ENCODE measurements at regions not wholly inside any gene's neighbourhood (a gene's known extent, or its start where the extent isn't known, plus 50 kb on each side); places are given as distances from the start of the nearest gene placed in this dataset.
"Not testable (repeated sequence)": the region's sequence is repeated elsewhere in the genome, so short reads cannot be mapped to it uniquely, and the experiment has no call there.

DNA sequence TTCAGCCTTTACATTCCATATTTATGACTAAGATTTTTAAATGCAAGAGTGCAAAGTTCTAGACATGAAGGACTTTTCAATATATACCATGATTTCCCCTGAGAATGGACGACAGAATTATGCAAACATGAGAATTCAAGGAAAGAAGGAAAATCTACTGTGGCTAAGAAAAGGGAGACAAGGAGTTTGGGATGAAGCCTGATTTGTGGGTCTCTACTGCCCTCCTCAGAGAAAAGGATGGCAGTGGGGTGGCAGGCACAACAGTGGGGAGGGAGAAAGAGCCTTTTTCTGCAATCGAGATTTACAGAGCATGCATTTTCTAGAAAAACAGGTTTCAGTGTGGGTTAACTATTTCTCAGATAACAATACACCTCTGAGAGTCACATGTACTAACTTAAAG is 466.9 kb upstream of the NRSN1 start:
- no peak overlapping the region for H3K27ac ChIP-seq
- no peak overlapping the region for H3K4me3 ChIP-seq
- TF ChIP-seq EZH2 (IDR thresholded peaks at IDR 0.05) (no peak), FOXP2 (optimal IDR thresholded peaks at IDR 0.05; ENCODE audit: control extremely low read depth, extremely low read length, insufficient read depth) (no peak)
- H3K36me3 ChIP-seq (ENCODE audit: insufficient read depth, low read length), result no peaks in the 10 kb centered on the region
- no peaks in the 10 kb centered on the region for H3K9me3 ChIP-seq (ENCODE audit: low read depth, low read length)
- H3K9ac ChIP-seq (ENCODE audit: insufficient read length), result no peak overlapping the region
- DNase-seq (ENCODE audit: low read depth, low spot score), result no peak

DNA sequence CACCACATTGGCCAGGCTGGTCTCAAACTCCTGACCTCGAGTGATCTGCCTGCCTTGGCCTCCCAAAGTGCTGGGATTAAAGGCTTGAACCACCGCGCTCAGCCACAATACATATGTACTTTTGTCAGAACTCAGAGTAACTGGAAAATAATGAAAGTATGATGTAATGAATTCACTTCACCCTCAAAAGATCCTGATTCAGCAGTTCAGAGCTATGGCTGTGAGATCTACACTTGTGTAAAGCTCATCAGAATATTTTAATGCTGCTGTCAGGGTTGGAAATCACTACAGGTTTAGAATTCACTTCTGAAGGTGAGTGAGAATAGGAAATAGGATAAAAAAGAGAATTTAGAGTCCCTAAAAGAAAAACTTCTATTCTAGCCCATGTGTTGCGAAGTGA is 464.5 kb upstream of the NRSN1 start:
- Histone ChIP-seq H3K27ac (no peak overlapping the region), H3K4me3 (no peak overlapping the region), H3K9me3 (ENCODE audit: low read depth, low read length) (no peaks in the 10 kb centered on the region), H3K9ac (ENCODE audit: insufficient read length) (no peak overlapping the region), H3K36me3 (ENCODE audit: insufficient read depth, low read length) (no peaks in the 10 kb centered on the region)
- TF ChIP-seq EZH2 (IDR thresholded peaks at IDR 0.05), result no peak
- no peak for TF ChIP-seq POLR2AphosphoS5 (IDR thresholded peaks at IDR 0.05; ENCODE audit: borderline replicate concordance, low read depth, low read length)
- TF ChIP-seq FOXP2 (optimal IDR thresholded peaks at IDR 0.05; ENCODE audit: control extremely low read depth, extremely low read length, insufficient read depth), result no peak
- DNase-seq (ENCODE audit: low read depth, low spot score), result no peak

DNA sequence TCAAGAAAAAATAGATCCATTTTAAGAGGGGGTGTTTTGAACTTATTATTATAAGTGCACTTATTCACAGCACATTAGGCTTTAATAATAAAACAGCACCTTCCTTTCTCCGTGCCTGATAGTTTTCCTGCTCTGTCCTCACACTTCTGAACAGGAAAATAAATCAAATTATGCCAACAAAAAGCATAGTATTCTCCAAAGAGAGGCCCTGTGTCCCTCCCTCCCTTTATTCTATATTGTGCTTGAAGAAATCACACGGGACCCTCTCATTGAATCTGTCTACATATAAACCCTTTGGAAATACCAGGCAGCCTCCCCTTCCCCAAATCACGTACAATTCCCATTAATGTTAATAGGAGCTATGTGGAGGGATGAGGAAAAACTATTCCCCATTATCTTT is 462.9 kb upstream of the NRSN1 start:
- no peak overlapping the region for H3K4me3 ChIP-seq
- H3K9me3 ChIP-seq (ENCODE audit: low read depth, low read length), result no peaks in the 10 kb centered on the region
- TF ChIP-seq EZH2 (IDR thresholded peaks at IDR 0.05) (no peak), FOXP2 (optimal IDR thresholded peaks at IDR 0.05; ENCODE audit: control extremely low read depth, extremely low read length, insufficient read depth) (no peak), POLR2AphosphoS5 (IDR thresholded peaks at IDR 0.05; ENCODE audit: borderline replicate concordance, low read depth, low read length) (no peak)
- no peak for DNase-seq (ENCODE audit: low read depth, low spot score)
- no peaks in the 10 kb centered on the region for H3K36me3 ChIP-seq (ENCODE audit: insufficient read depth, low read length)
- no peak overlapping the region for H3K27ac ChIP-seq
- H3K9ac ChIP-seq (ENCODE audit: insufficient read length), result no peak overlapping the region

DNA sequence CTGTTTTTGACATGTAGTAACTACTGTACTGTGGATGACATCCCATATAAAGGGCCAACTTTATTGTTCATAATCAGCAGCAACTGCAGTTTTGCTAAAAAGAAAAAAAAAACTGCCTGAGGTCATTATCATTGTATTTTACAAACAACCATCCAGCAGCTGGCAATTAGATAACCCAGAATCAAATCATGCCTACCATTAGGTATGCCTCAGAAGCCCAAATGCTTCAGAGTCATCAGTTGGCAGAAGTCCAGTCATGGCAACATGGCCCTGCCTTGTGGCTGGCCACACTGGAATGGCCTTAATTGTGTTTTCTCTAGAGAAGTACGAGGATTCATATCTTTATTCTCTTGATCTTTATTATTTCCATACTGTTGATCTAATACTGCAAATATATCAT is 462.4 kb upstream of the NRSN1 start:
- no peak overlapping the region for H3K9ac ChIP-seq (ENCODE audit: insufficient read length)
- no peak overlapping the region for H3K27ac ChIP-seq
- no peak overlapping the region for H3K4me3 ChIP-seq
- no peaks in the 10 kb centered on the region for H3K9me3 ChIP-seq (ENCODE audit: low read depth, low read length)
- no peak for TF ChIP-seq POLR2AphosphoS5 (IDR thresholded peaks at IDR 0.05; ENCODE audit: borderline replicate concordance, low read depth, low read length)
- no peak for TF ChIP-seq FOXP2 (optimal IDR thresholded peaks at IDR 0.05; ENCODE audit: control extremely low read depth, extremely low read length, insufficient read depth)
- no peak for TF ChIP-seq EZH2 (IDR thresholded peaks at IDR 0.05)
- no peaks in the 10 kb centered on the region for H3K36me3 ChIP-seq (ENCODE audit: insufficient read depth, low read length)
- DNase-seq (ENCODE audit: low read depth, low spot score), result no peak

DNA sequence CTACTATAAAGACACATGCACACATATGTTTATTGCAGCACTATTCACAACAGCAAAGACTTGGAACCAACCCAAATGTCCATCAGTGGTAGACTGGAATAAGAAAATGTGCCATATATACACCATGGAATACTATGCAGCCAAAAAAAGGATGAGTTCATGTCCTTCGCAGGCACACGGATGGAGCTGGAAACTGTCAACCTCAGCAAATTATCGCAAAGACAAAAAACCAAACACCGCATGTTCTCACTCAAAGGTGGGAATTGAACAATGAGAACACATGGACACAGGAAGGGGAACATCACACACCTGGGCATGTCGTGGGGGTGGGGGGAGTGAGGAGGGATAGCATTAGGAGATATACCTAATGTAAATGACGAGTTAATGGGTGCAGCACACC is 460.1 kb upstream of the NRSN1 start:
- not testable (repeated sequence) for H3K9me3 ChIP-seq (ENCODE audit: low read depth, low read length); H3K4me3 ChIP-seq; H3K27ac ChIP-seq; H3K36me3 ChIP-seq (ENCODE audit: insufficient read depth, low read length); DNase-seq (ENCODE audit: low read depth, low spot score); H3K9ac ChIP-seq (ENCODE audit: insufficient read length)

DNA sequence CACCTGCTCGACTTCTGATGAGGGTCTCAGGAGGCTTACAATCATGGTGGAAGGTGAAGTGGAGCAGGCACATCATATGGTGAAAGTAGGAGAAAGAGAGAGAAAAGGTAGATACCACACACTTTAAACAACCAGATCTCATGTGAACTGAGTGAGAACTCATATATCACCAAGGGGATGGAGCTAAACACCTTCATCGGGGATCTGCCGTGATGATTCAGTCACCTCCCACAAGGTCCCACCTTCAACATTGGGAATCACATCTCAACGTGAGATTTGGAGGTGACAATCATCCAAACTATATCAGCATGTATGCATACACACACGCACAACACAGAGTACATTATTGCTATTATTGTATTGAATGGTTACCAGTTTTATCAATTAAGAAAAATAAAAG is 453.3 kb upstream of the NRSN1 start:
- no peak for TF ChIP-seq POLR2AphosphoS5 (IDR thresholded peaks at IDR 0.05; ENCODE audit: borderline replicate concordance, low read depth, low read length)
- no peak for TF ChIP-seq EZH2 (IDR thresholded peaks at IDR 0.05)
- no peaks in the 10 kb centered on the region for H3K36me3 ChIP-seq (ENCODE audit: insufficient read depth, low read length)
- H3K9me3 ChIP-seq (ENCODE audit: low read depth, low read length), result 0 out of 2 replicates have a peak, but pooled peaks cover 4% of the 10 kb centered on the region
- no peak overlapping the region for H3K27ac ChIP-seq
- no peak for DNase-seq (ENCODE audit: low read depth, low spot score)
- no peak overlapping the region for H3K9ac ChIP-seq (ENCODE audit: insufficient read length)
- no peak overlapping the region for H3K4me3 ChIP-seq

DNA sequence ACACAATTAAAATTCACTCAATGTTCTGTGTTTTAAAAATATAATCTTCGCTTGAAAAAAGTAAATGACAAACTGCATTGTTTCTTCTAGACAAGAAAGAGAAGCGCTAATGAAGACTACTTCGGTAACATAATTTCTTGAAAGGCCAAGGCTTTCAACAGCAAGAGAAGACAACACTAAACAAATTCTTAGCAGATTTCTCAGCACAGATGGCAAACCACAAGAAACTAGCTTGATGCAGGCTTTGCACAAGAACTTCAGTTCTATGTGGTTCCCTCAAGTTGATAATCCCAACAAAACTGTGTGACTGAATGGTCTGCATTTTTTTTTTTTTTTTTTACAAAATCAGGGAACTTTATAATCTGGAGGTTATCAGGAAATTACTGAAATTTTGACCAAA is 447.4 kb upstream of the NRSN1 start:
- DNase-seq (ENCODE audit: low read depth, low spot score), result no peak
- Histone ChIP-seq H3K9ac (ENCODE audit: insufficient read length) (no peak overlapping the region), H3K4me3 (no peak overlapping the region), H3K36me3 (ENCODE audit: insufficient read depth, low read length) (no peaks in the 10 kb centered on the region), H3K9me3 (ENCODE audit: low read depth, low read length) (0 out of 2 replicates have a peak, but pooled peaks cover 4% of the 10 kb centered on the region), H3K27ac (no peak overlapping the region)
- TF ChIP-seq FOXP2 (optimal IDR thresholded peaks at IDR 0.05; ENCODE audit: control extremely low read depth, extremely low read length, insufficient read depth) (no peak), POLR2AphosphoS5 (IDR thresholded peaks at IDR 0.05; ENCODE audit: borderline replicate concordance, low read depth, low read length) (no peak), EZH2 (IDR thresholded peaks at IDR 0.05) (no peak)

DNA sequence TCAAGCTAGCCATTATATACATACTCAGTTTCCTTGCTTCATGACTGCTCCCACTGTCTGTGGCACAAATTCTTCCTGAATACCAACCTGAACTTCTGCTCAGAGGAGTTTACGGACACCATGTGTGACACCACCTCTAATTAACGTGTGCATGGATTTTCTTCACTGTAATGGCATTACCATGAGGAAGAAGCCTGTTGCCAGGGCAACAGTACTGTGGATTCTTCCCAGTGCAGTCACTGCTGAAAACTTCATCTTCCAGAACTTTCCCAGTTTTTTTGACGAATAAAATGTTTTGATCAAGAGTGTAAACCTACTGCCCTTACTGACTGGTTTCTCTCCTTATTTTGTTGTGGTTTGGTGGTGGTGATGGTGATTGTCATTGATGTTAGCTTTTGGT is 444.3 kb upstream of the NRSN1 start:
- Histone ChIP-seq H3K9ac (ENCODE audit: insufficient read length) (no peak overlapping the region), H3K27ac (no peak overlapping the region), H3K4me3 (no peak overlapping the region), H3K9me3 (ENCODE audit: low read depth, low read length) (no peaks in the 10 kb centered on the region), H3K36me3 (ENCODE audit: insufficient read depth, low read length) (no peaks in the 10 kb centered on the region)
- DNase-seq (ENCODE audit: low read depth, low spot score), result no peak
- TF ChIP-seq POLR2AphosphoS5 (IDR thresholded peaks at IDR 0.05; ENCODE audit: borderline replicate concordance, low read depth, low read length), result no peak

DNA sequence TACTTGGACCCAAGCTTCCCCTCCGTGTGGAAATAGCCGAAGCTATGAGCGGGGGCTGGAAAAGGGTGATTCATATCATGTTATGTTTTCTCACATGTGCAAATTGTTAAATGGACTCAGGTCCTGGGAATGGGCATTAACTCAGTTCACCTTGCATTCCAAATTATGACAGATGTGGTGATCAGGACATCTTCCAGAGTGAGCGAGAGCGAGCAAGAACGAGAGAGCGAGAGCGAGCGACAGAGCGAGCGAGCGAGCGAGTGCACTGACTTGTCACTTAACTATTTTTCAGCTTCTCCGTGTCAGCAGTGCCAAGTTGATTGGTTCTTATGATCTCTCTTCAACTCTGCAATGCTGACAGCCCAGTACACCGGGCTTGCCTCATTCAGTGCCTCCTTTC is 437.4 kb upstream of the NRSN1 start:
- no peaks in the 10 kb centered on the region for H3K36me3 ChIP-seq (ENCODE audit: insufficient read depth, low read length)
- no peaks in the 10 kb centered on the region for H3K9me3 ChIP-seq (ENCODE audit: low read depth, low read length)
- no peak overlapping the region for H3K9ac ChIP-seq (ENCODE audit: insufficient read length)
- TF ChIP-seq POLR2AphosphoS5 (IDR thresholded peaks at IDR 0.05; ENCODE audit: borderline replicate concordance, low read depth, low read length), result no peak
- no peak for TF ChIP-seq FOXP2 (optimal IDR thresholded peaks at IDR 0.05; ENCODE audit: control extremely low read depth, extremely low read length, insufficient read depth)
- TF ChIP-seq EZH2 (IDR thresholded peaks at IDR 0.05), result no peak
- no peak overlapping the region for H3K4me3 ChIP-seq
- no peak for DNase-seq (ENCODE audit: low read depth, low spot score)
- H3K27ac ChIP-seq, result no peak overlapping the region
